Mesendoderm (in vitro differentiated cells): ENCODE measurements at regions not wholly inside any gene's neighbourhood (a gene's known extent, or its start where the extent isn't known, plus 50 kb on each side); places are given as distances from the start of the nearest gene placed in this dataset.
"Not testable (repeated sequence)": the region's sequence is repeated elsewhere in the genome, so short reads cannot be mapped to it uniquely, and the experiment has no call there.

Experiments used
- DNase-seq: peaks from one replicate; pipeline ENCODE4 v3.0.0; 2013
- H2AK5ac ChIP-seq: 2 replicates; pipeline ENCODE4 v1.6.1; 2013; ENCODE audit warnings: low read length, inconsistent platforms
- H2BK120ac ChIP-seq: 2 replicates; pipeline ENCODE4 v1.6.1; 2013; ENCODE audit warnings: low read depth, mild to moderate bottlenecking, low read length, moderate library complexity, mixed read lengths
- H2BK15ac ChIP-seq: replicated peaks from 2 replicates; pipeline ENCODE4 v1.6.1; 2013; ENCODE audit warnings: low read depth, mild to moderate bottlenecking, moderate library complexity
- H2BK5ac ChIP-seq: 2 replicates; pipeline ENCODE4 v1.6.1; 2013; ENCODE audit warnings: low read length, inconsistent platforms
- H3K18ac ChIP-seq: 2 replicates; pipeline ENCODE4 v1.6.1; 2013; ENCODE audit warnings: mild to moderate bottlenecking, low read length, mixed read lengths
- H3K23ac ChIP-seq: one replicate; pipeline ENCODE4 v1.6.1; 2013; ENCODE audit warnings: low read length
- H3K27ac ChIP-seq: 2 replicates; pipeline ENCODE4 v1.5.1; 2013; ENCODE audit warnings: low read depth, mild to moderate bottlenecking, inconsistent platforms, low read length, moderate library complexity
- H3K27me3 ChIP-seq: 2 replicates; pipeline ENCODE4 v1.6.1; 2013; ENCODE audit warnings: low read length, control low read depth, mild to moderate bottlenecking, inconsistent platforms; ENCODE audit not compliant: insufficient read depth, poor library complexity
- H3K36me3 ChIP-seq: 2 replicates; pipeline ENCODE4 v1.6.1; 2013; ENCODE audit warnings: low read length, inconsistent platforms; ENCODE audit not compliant: control insufficient read depth, insufficient read depth
- H3K4ac ChIP-seq: one replicate; pipeline ENCODE4 v1.6.1; 2013; ENCODE audit warnings: low read depth, mild to moderate bottlenecking, low read length, moderate library complexity
- H3K4me1 ChIP-seq: 2 replicates; pipeline ENCODE4 v1.6.1; 2013; ENCODE audit warnings: low read depth, low read length, inconsistent platforms; ENCODE audit not compliant: control insufficient read depth
- H3K4me2 ChIP-seq: 2 replicates; pipeline ENCODE4 v1.6.1; 2013; ENCODE audit warnings: low read length
- H3K4me3 ChIP-seq: 2 replicates; pipeline ENCODE4 v1.5.1; 2013; ENCODE audit warnings: mild to moderate bottlenecking, low read length
- H3K56ac ChIP-seq: one replicate; pipeline ENCODE4 v1.6.1; 2013; ENCODE audit warnings: low read length
- H3K79me1 ChIP-seq: 2 replicates; pipeline ENCODE4 v1.6.1; 2013; ENCODE audit warnings: low read length, inconsistent platforms
- H3K79me2 ChIP-seq: 2 replicates; pipeline ENCODE4 v1.6.1; 2013; ENCODE audit warnings: mild to moderate bottlenecking, low read length; ENCODE audit not compliant: control insufficient read depth, insufficient read depth
- H3K9ac ChIP-seq: 2 replicates; pipeline ENCODE4 v1.6.1; 2013; ENCODE audit warnings: low read length, inconsistent platforms
- H4K5ac ChIP-seq: one replicate; pipeline ENCODE4 v1.6.1; 2013; ENCODE audit warnings: low read length
- H4K8ac ChIP-seq: one replicate; pipeline ENCODE4 v1.6.1; 2013; ENCODE audit warnings: low read depth, mild to moderate bottlenecking, control low read depth, low read length, moderate library complexity
- WGBS: extraction: QIAGEN DNeasy Blood & Tissue Kit; methylation state at CpG from one replicate; pipeline ENCODE4 v1.1.7; 2013; ENCODE audit warnings: low lambda C conversion rate, missing lambda C conversion rate; ENCODE audit not compliant: insufficient coverage; ENCODE audit errors: extremely low coverage; 5-methylcytosine and 5-hydroxymethylcytosine counted together

- no peak overlapping the region for H3K18ac ChIP-seq
- H3K27me3 ChIP-seq: no peaks in the 10 kb centered on the region
- H2BK120ac ChIP-seq: no peak overlapping the region
- H3K79me2 ChIP-seq: no peaks in the 10 kb centered on the region
- no peak for DNase-seq
- H2AK5ac ChIP-seq: no peak overlapping the region
- H3K27ac ChIP-seq: no peak overlapping the region
- no peak overlapping the region for H3K9ac ChIP-seq
- no peak overlapping the region for H4K8ac ChIP-seq
- H2BK15ac ChIP-seq: no peak overlapping the region
- H3K4ac ChIP-seq: no peak overlapping the region
- H3K56ac ChIP-seq: no peak overlapping the region
- no peaks in the 10 kb centered on the region for H3K36me3 ChIP-seq
- H4K5ac ChIP-seq: no peak overlapping the region
- no peaks in the 10 kb centered on the region for H3K4me1 ChIP-seq
- no peak overlapping the region for H3K4me2 ChIP-seq
- WGBS: no CpG with 5 or more reads among the region's 2 CpGs
- H3K4me3 ChIP-seq: no peak overlapping the region
- no peak overlapping the region for H3K23ac ChIP-seq
- no peaks in the 10 kb centered on the region for H3K79me1 ChIP-seq
- H2BK5ac ChIP-seq: no peak overlapping the region
Measured at GRCh38 chr12:85625467-85625866, 210.7 kb downstream of the RASSF9 start.

GRCh38 chr12:85626001-85626783 is 210.0 kb downstream of the RASSF9 start:
- H2BK5ac ChIP-seq: no peak overlapping the region
- no peak overlapping the region for H2BK15ac ChIP-seq
- no peaks in the 10 kb centered on the region for H3K27me3 ChIP-seq
- H4K5ac ChIP-seq: no peak overlapping the region
- no peak for DNase-seq
- no peaks in the 10 kb centered on the region for H3K79me1 ChIP-seq
- H4K8ac ChIP-seq: no peak overlapping the region
- H3K79me2 ChIP-seq: no peaks in the 10 kb centered on the region
- H3K4me1 ChIP-seq: no peaks in the 10 kb centered on the region
- H3K36me3 ChIP-seq: no peaks in the 10 kb centered on the region
- H3K27ac ChIP-seq: no peak overlapping the region
- H3K4me2 ChIP-seq: no peak overlapping the region
- WGBS: no CpG with 5 or more reads among the region's 1 CpG
- H3K23ac ChIP-seq: no peak overlapping the region
- H3K4ac ChIP-seq: no peak overlapping the region
- no peak overlapping the region for H2BK120ac ChIP-seq
- no peak overlapping the region for H3K9ac ChIP-seq
- H2AK5ac ChIP-seq: no peak overlapping the region
- H3K18ac ChIP-seq: peak overlapping the region; percentile 8
- H3K4me3 ChIP-seq: no peak overlapping the region
- H3K56ac ChIP-seq: no peak overlapping the region

- Histone ChIP-seq H3K18ac (no peak overlapping the region), H2BK5ac (no peak overlapping the region)
- whole genome bisulfite sequencing: no CpG with 5 or more reads among the region's 1 CpG
Measured at GRCh38 chr12:85626784-85627171, 209.4 kb downstream of the RASSF9 start.

GRCh38 chr12:85627584-85627983 is 208.6 kb downstream of the RASSF9 start:
- no CpG with 5 or more reads among the region's 2 CpGs for WGBS
- no peak overlapping the region for H4K5ac ChIP-seq
- no peak overlapping the region for H2BK5ac ChIP-seq
- no peaks in the 10 kb centered on the region for H3K79me2 ChIP-seq
- H3K18ac ChIP-seq: no peak overlapping the region
- no peak for DNase-seq
- no peak overlapping the region for H3K4me2 ChIP-seq
- no peak overlapping the region for H3K23ac ChIP-seq
- no peaks in the 10 kb centered on the region for H3K36me3 ChIP-seq
- H3K27ac ChIP-seq: no peak overlapping the region
- no peaks in the 10 kb centered on the region for H3K27me3 ChIP-seq
- no peak overlapping the region for H3K56ac ChIP-seq
- no peak overlapping the region for H2BK15ac ChIP-seq
- H3K4ac ChIP-seq: no peak overlapping the region
- no peaks in the 10 kb centered on the region for H3K79me1 ChIP-seq
- H3K9ac ChIP-seq: no peak overlapping the region
- H4K8ac ChIP-seq: no peak overlapping the region
- no peak overlapping the region for H3K4me3 ChIP-seq
- H2AK5ac ChIP-seq: no peak overlapping the region
- H3K4me1 ChIP-seq: no peaks in the 10 kb centered on the region
- H2BK120ac ChIP-seq: no peak overlapping the region

More at GRCh38 chr12:85626784-85627171, 209.4 kb downstream of the RASSF9 start:
- no peaks in the 10 kb centered on the region for H3K79me2 ChIP-seq
- no peak overlapping the region for H3K4me2 ChIP-seq
- no peak overlapping the region for H4K8ac ChIP-seq
- H3K4ac ChIP-seq: no peak overlapping the region
- no peaks in the 10 kb centered on the region for H3K4me1 ChIP-seq
- no peak overlapping the region for H3K4me3 ChIP-seq
- H2BK120ac ChIP-seq: no peak overlapping the region
- no peaks in the 10 kb centered on the region for H3K27me3 ChIP-seq
- no peak overlapping the region for H3K23ac ChIP-seq
- H3K36me3 ChIP-seq: no peaks in the 10 kb centered on the region
- no peak overlapping the region for H4K5ac ChIP-seq
- H3K79me1 ChIP-seq: no peaks in the 10 kb centered on the region
- no peak for DNase-seq
- no peak overlapping the region for H2AK5ac ChIP-seq
- H3K27ac ChIP-seq: no peak overlapping the region
- H3K9ac ChIP-seq: no peak overlapping the region
- no peak overlapping the region for H3K56ac ChIP-seq
- H2BK15ac ChIP-seq: no peak overlapping the region

GRCh38 chr12:85628562-85628961 is 207.6 kb downstream of the RASSF9 start:
- not testable (repeated sequence) for H2BK120ac ChIP-seq, H3K56ac ChIP-seq, H3K27me3 ChIP-seq, H2BK5ac ChIP-seq, H3K18ac ChIP-seq, H4K5ac ChIP-seq, H3K79me1 ChIP-seq, H3K36me3 ChIP-seq, H2AK5ac ChIP-seq, H3K4ac ChIP-seq, H2BK15ac ChIP-seq, H3K4me3 ChIP-seq, H3K27ac ChIP-seq, H3K4me1 ChIP-seq, H3K23ac ChIP-seq, DNase-seq, H3K79me2 ChIP-seq, H3K9ac ChIP-seq, H3K4me2 ChIP-seq, H4K8ac ChIP-seq
- no CpG with 5 or more reads among the region's 2 CpGs for WGBS

- Histone ChIP-seq H2AK5ac (no peak overlapping the region), H3K18ac (no peak overlapping the region), H2BK120ac (no peak overlapping the region), H3K4me1 (no peaks in the 10 kb centered on the region), H3K4me3 (no peak overlapping the region), H3K27ac (no peak overlapping the region), H3K9ac (no peak overlapping the region), H3K27me3 (no peaks in the 10 kb centered on the region), H4K5ac (no peak overlapping the region), H3K79me2 (no peaks in the 10 kb centered on the region), H3K4ac (no peak overlapping the region), H4K8ac (no peak overlapping the region), H2BK15ac (no peak overlapping the region), H3K4me2 (no peak overlapping the region), H2BK5ac (no peak overlapping the region), H3K56ac (no peak overlapping the region), H3K79me1 (no peaks in the 10 kb centered on the region), H3K23ac (no peak overlapping the region), H3K36me3 (no peaks in the 10 kb centered on the region)
- no peak for DNase-seq
- no CpG with 5 or more reads among the region's 2 CpGs for WGBS
Measured at GRCh38 chr12:85630851-85631250, 205.4 kb downstream of the RASSF9 start.
